GM19351 (cell line): ENCODE measurements at regions not wholly inside any gene's neighbourhood (a gene's known extent, or its start where the extent isn't known, plus 50 kb on each side); places are given as distances from the start of the nearest gene placed in this dataset.

Experiments
- ATAC-seq: cut with Tn5 transposase; IDR thresholded peaks from one replicate; pipeline ENCODE4 v1.9.1; 2021; ENCODE audit warnings: mild to moderate bottlenecking, moderate library complexity; ENCODE audit not compliant: unreplicated experiment

GRCh38 chr10:35922876-35923600, 280.9 kb upstream of the FZD8 start:
- no peak for ATAC-seq

- no peak for ATAC-seq
Measured at GRCh38 chr10:35921866-35922350, 279.8 kb upstream of the FZD8 start.

- ATAC-seq = no peak
Measured at GRCh38 chr10:35916791-35917190, 274.7 kb upstream of the FZD8 start.

DNA sequence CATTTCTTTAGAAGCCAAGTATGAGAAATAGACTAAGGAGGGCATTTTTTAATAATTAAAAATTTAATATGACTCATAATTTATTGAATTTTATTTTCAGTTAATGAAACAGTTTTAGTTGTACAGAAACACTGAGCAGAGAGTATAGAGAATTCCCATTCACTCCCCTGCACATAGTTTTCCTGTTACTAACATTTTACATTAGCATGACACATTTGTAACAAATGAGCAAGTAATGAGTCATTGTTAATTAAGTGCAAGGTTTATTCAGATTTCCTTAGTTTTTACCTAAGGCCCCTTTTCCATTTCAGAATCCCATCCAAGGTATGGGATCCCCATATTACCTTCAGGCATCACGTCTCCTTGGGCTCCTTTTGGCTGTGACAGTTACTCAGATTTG, 271.5 kb upstream of the FZD8 start:
- ATAC-seq = no peak

DNA sequence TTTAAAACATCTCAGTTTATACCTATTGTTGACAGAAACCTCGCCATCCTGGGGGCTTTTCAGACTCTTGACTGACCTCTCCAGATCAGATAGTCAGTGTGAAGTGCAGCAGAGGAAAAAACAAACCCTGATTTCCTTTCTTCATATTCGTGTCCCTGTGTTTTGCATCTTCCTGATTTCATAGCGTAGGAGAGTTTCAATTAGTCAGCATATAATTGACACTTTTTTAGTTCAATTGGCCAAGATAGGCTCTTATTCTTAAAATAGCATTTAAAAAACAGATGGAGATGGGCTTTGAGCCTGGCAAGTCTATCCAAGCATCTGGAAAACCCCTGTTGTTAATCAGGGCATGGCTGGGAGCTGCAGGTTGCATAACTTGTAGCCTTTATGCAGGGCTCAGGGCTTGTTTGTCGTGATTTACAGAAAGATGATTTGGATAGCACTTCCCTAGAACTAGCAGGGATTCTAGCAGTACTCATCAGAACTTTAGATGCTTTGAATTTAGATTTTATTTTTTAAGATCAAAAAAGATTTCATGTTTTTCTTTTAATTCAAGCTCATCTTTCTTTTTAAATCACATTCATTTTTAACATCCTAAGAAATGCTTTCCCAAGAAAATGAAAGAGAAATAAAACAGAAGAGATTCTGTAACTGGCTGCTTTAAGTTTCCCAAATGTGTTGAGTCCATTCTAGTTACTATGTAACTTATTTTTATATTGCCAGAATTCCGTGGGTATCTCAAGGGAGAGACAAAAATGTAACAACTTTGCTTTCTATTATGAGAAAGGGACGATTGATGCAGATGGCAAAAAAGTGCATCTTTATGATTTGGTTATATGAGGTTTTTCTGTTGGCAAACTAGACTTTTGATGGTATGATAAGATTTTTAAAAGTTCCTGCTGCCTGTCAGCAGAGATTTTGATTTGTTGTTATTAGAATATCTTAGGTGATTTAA, 270.8 kb upstream of the FZD8 start:
- no peak for ATAC-seq

DNA sequence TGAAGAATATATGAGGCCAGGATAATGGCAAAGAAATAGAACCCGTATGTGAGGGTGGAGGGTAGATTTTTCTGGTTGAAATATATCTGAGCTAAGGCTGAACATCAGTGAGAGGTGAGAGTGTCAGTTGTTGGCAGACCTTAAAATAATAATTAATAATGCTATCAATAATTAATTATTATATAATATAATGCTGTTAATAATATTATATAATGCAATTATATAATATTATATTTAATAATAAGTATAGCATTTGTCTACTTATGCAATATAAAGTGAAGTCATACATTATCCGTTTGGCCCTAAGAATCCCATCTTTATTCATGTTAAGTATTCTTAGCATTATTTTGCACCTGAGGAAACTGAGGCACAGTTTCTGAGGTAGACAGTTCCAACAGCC, 269.9 kb upstream of the FZD8 start:
- ATAC-seq = no peak

DNA sequence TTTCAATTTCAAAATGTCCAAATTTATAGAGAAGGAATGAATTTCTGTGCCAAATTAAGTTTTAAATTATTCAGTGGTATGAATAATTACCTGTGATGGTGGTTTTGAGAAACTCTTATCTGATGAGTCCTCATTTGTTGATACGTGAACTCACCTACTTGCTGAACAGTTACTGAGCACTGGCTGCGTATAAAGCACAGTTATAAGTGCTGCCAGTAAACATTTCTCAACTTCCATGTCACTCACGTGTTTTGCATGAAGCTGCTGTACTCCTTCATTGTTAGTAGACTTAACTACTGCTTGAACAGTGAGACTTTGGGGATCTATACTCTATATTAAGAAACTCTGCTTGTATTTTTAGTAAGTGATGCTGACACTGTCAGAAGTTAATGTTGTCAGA, 269.1 kb upstream of the FZD8 start:
- ATAC-seq = no peak

DNA sequence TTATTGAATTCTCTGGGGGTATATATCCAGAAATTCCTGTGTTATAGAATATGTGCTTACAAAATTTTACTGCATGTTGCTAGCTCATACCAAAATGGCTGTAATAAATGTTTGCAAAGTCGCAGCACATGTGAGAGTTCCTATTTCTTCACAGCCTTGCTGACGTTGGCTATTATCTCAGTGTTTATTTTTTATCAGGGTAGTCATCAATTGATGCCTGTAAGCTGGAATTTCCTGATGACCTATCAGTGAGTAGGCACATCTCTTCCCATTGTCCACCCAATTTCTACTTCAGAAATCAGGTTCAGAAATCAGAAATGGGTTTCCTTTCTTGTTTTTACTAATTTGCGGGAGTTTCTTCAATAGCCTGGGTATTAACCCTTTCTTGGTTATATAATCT, 268.1 kb upstream of the FZD8 start:
- ATAC-seq = no peak

DNA sequence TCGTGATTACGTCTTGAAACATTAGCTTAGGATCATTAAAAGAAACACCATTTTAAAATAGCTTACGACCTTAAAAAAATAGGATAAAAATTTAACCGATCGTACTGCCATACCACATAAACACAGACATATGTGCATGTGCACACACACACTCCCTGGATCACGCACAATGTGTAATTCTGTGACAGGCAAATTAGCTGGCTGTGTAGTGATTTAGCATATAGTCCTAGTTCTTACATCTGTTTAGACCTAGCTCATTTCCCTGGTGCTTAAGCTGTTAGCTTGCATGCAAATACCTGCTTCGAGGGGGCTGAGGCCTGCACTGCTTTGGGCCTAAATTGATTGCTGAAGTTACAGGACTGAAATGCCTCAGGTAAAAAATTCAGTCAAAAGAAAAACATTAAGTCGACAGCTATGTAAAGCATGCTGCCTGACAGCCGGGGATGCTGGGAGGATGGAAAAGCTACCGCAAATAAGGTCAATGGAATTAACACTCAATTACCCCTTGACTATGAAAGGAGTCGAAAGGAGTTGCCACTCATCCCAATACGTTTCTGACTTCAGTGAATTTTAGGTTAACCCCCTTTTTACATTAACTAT, 267.1 kb upstream of the FZD8 start:
- no peak for ATAC-seq

DNA sequence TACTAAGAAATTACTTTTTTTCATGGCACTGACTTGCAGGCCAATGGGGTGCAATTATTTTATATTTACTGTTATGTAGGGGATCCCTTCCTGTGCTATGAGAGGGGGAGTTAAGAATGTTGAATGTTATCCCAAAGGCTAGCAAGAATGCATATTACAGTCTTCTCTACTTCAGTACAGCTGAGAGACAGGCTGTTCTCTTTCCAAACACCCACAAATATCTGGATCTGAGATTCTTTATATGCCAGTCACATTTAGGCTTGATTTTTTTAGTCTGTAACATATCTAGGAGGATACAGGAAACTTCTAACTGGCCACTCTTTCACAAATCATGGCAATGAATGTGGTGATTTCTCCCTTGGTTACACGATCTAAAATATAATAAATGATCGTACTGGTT, 266.4 kb upstream of the FZD8 start:
- no peak for ATAC-seq

- ATAC-seq = no peak
Measured at GRCh38 chr10:35907548-35907947, 265.5 kb upstream of the FZD8 start.

- no peak for ATAC-seq
Measured at GRCh38 chr10:35906155-35906554, 264.1 kb upstream of the FZD8 start.

DNA sequence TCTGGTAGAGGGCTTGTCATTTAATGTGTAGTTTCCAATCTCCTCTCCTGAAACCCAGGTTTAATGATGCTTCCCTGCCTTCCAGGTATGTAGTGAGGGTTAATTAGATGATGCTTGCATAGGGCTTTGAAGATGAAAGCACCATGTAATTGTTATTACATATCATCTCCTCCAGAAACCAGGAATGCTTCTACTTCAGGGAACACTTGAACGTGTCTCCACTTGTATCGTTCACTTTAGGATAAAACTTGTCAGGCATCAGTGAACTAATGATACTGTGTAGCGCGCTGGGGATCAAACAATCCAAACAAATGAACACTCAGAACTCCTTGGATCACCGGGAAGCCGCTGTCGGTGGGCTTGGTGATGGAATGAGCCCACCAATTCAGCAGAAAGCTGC, 260.9 kb upstream of the FZD8 start:
- no peak for ATAC-seq

- no peak for ATAC-seq
Measured at GRCh38 chr10:35898716-35899440, 256.8 kb upstream of the FZD8 start.

- ATAC-seq = no peak
Measured at GRCh38 chr10:35896001-35896400, 253.9 kb upstream of the FZD8 start.

- ATAC-seq = no peak
Measured at GRCh38 chr10:35895331-35895730, 253.2 kb upstream of the FZD8 start.

- no peak for ATAC-seq
Measured at GRCh38 chr10:35892526-35892925, 250.4 kb upstream of the FZD8 start.

DNA sequence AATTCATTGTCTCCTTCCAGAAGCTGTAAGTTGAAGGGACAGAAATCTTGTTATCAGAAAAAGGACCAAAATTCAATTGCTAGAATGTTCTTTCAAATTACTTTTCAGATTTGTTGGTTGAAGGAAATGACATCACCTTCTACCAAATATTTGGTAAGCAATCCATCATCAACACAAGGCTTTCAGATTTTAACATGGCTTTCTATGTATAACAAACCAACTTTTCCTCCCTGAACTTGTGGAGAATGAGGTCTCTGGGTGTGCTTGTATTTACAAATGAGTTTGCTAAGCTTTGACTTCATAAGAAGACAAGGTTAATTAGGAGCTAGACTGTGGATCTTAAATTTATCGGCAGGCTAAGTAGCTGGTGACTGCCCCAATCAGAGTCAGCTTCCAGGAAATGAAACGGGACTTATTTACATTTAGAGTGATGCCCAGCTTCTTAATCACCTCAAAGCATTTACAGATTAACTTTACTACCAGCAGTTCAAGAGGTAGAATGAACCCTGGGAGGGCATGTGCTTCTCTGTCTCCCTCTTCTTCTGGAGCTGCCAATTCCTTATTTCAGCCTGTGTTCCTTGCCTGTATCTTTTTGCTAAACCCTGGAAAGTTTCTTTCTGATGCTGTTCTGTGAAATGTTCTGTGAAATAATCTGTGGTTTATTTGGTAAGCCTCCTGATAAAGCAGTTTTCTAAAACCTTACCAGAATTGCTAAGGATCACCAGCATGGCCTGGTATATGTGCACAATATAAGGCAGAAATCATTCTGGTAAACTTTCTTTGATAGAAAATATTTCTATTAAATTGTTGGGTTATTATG, 248.8 kb upstream of the FZD8 start:
- ATAC-seq = no peak

- no peak for ATAC-seq
Measured at GRCh38 chr10:35889971-35890675, 248.0 kb upstream of the FZD8 start.
